ENCODE measurements at regions not wholly inside any gene's neighbourhood (a gene's known extent, or its start where the extent isn't known, plus 50 kb on each side); places are given as distances from the start of the nearest gene placed in this dataset.

DNA sequence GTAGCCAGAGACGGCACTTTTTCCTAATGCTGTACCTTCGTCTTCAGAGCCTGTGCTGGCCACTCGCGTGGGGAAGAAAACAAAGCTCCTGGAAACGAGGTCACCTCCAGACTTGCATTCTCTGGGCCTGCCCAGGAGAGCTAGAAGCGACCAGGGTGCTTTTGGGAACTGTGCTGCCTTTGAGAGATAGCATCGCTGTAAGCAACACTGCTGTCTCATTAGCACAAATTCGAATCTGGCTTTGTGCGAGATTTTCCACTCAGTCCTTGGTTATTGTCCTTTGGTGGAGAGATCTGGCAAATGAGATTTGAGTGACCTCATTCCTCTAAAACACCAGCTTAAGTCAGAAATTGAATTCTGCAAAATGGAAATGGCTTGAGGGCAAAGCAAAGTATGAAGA, 66.1 kb upstream of the TLR3 start:
- TF ChIP-seq, protein P1, sequence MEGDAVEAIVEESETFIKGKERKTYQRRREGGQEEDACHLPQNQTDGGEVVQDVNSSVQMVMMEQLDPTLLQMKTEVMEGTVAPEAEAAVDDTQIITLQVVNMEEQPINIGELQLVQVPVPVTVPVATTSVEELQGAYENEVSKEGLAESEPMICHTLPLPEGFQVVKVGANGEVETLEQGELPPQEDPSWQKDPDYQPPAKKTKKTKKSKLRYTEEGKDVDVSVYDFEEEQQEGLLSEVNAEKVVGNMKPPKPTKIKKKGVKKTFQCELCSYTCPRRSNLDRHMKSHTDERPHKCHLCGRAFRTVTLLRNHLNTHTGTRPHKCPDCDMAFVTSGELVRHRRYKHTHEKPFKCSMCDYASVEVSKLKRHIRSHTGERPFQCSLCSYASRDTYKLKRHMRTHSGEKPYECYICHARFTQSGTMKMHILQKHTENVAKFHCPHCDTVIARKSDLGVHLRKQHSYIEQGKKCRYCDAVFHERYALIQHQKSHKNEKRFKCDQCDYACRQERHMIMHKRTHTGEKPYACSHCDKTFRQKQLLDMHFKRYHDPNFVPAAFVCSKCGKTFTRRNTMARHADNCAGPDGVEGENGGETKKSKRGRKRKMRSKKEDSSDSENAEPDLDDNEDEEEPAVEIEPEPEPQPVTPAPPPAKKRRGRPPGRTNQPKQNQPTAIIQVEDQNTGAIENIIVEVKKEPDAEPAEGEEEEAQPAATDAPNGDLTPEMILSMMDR (IDR thresholded peaks at IDR 0.05; ENCODE audit: low read length): no peak
- no peak for TF ChIP-seq EZH2 (IDR thresholded peaks at IDR 0.05; ENCODE audit: borderline replicate concordance, low read length)

Data from OCI-LY1 (cell line).